Liver (tissue), 8 donors: ENCODE measurements at regions not wholly inside any gene's neighbourhood (a gene's known extent, or its start where the extent isn't known, plus 50 kb on each side); places are given as distances from the start of the nearest gene placed in this dataset.

Experiments used
- DNase-seq: peaks from one replicate; pipeline ENCODE4 v3.0.0-alpha.2; 2017; ENCODE audit warnings: low spot score
- H3K27ac ChIP-seq, 2 donors: one replicate each; pipeline ENCODE4 v1.7.0; 2013; ENCODE audit warnings: inconsistent platforms in 2 of 2, low read length in 2 of 2, control low read depth in 1 of 2, low read depth in 1 of 2, mild to moderate bottlenecking in 1 of 2
- H3K27me3 ChIP-seq, 4 donors: one replicate each; pipeline versions ENCODE4 v1.6.1 to v1.7.0; 2013; ENCODE audit warnings: low read length in 3 of 4, inconsistent platforms in 1 of 4, mild to moderate bottlenecking in 1 of 4, moderate library complexity in 1 of 4; ENCODE audit not compliant: control insufficient read depth in 4 of 4, insufficient read depth in 4 of 4
- H3K36me3 ChIP-seq, 4 donors: one replicate each; pipeline versions ENCODE4 v1.6.1 to v1.7.0; 2013; ENCODE audit warnings: low read length in 3 of 4, mild to moderate bottlenecking in 3 of 4, low read depth in 1 of 4, moderate library complexity in 1 of 4; ENCODE audit not compliant: control insufficient read depth in 4 of 4, insufficient read depth in 3 of 4
- H3K4me1 ChIP-seq, 4 donors: one replicate each; pipeline versions ENCODE4 v1.6.1 to v1.7.0; 2013; ENCODE audit warnings: low read length in 3 of 4, mild to moderate bottlenecking in 3 of 4, moderate library complexity in 1 of 4; ENCODE audit not compliant: control insufficient read depth in 4 of 4, insufficient read depth in 4 of 4
- H3K4me3 ChIP-seq, 3 donors: one replicate each; pipeline versions ENCODE4 v1.6.1 to v1.7.0; 2013; ENCODE audit warnings: low read length in 3 of 3, control low read depth in 1 of 3, low read depth in 1 of 3, mild to moderate bottlenecking in 1 of 3
- H3K9ac ChIP-seq, 2 donors: one replicate each; pipeline ENCODE4 v1.7.0; 2013; ENCODE audit warnings: low read length in 2 of 2, mild to moderate bottlenecking in 2 of 2, moderate library complexity in 2 of 2, control low read depth in 1 of 2, low read depth in 1 of 2
- H3K9me3 ChIP-seq, 4 donors: one replicate each; pipeline versions ENCODE4 v1.6.1 to v1.7.0; 2013; ENCODE audit warnings: low read length in 3 of 4; ENCODE audit not compliant: control insufficient read depth in 4 of 4
- EGR1 ChIP-seq, 2 donors: IDR thresholded peaks; 2 replicates each; pipeline ENCODE4 v1.6.1; 2016 to 2018; ENCODE audit warnings: antibody characterized with exemption in 2 of 2, low read depth in 2 of 2
- FOXA1 ChIP-seq: IDR thresholded peaks from 2 replicates; pipeline ENCODE4 v1.6.1; 2016; ENCODE audit warnings: antibody characterized with exemption
- FOXA2 ChIP-seq: IDR thresholded peaks from 2 replicates; pipeline ENCODE4 v1.6.1; 2016; ENCODE audit warnings: antibody characterized with exemption
- GABPA ChIP-seq, 2 donors: IDR thresholded peaks in 1 of 2; conservative IDR thresholded peaks in 1 of 2; 2 replicates each; pipeline ENCODE4 v1.6.1; 2016; ENCODE audit warnings: antibody characterized with exemption in 2 of 2, mild to moderate bottlenecking in 1 of 2, moderate library complexity in 1 of 2
- HNF4A ChIP-seq, 2 donors: conservative IDR thresholded peaks; 2 replicates each; pipeline ENCODE4 v1.6.1; 2016; ENCODE audit warnings: antibody characterized with exemption in 2 of 2, mild to moderate bottlenecking in 2 of 2
- HNF4G ChIP-seq: IDR thresholded peaks from 2 replicates; pipeline ENCODE4 v1.6.1; 2016; ENCODE audit warnings: antibody characterized with exemption
- JUND ChIP-seq, 2 donors: IDR thresholded peaks; 2 replicates each; pipeline ENCODE4 v1.6.1; 2016; ENCODE audit warnings: antibody characterized with exemption in 2 of 2
- NR2F2 ChIP-seq: IDR thresholded peaks from 2 replicates; pipeline ENCODE4 v1.6.1; 2016; ENCODE audit warnings: antibody characterized with exemption
- REST ChIP-seq: IDR thresholded peaks from 2 replicates; pipeline ENCODE4 v1.6.1; 2016; ENCODE audit warnings: antibody characterized with exemption, mild to moderate bottlenecking
- RXRA ChIP-seq, 2 donors: IDR thresholded peaks; 2 replicates each; pipeline ENCODE4 v1.6.1; 2017 to 2018; ENCODE audit warnings: antibody characterized with exemption in 2 of 2, mild to moderate bottlenecking in 1 of 2
- SP1 ChIP-seq: IDR thresholded peaks from 2 replicates; pipeline ENCODE4 v1.6.1; 2018; ENCODE audit warnings: antibody characterized with exemption, mild to moderate bottlenecking
- TAF1 ChIP-seq: conservative IDR thresholded peaks from 2 replicates; pipeline ENCODE4 v1.6.1; 2016; ENCODE audit warnings: antibody characterized with exemption, mild to moderate bottlenecking
- WGBS: extraction: QIAGEN DNeasy Blood & Tissue Kit; methylation state at CpG from one replicate; pipeline ENCODE4 v1.1.7; 2013; 5-methylcytosine and 5-hydroxymethylcytosine counted together
- TF ChIP-seq, protein P1 (sequence below): fragments of 150-350 bp; IDR thresholded peaks from 2 replicates; pipeline ENCODE4 v1.5.1; 2017; ENCODE audit warnings: improper control_type of control experiment, low read depth, low read length; ENCODE audit not compliant: missing input control
- TF ChIP-seq, protein P2 (sequence below): IDR thresholded peaks from 2 replicates; pipeline ENCODE4 v1.6.1; 2016; ENCODE audit warnings: antibody characterized with exemption
- TF ChIP-seq, protein P3 (sequence below): IDR thresholded peaks from 2 replicates; pipeline ENCODE4 v1.6.1; 2016; ENCODE audit warnings: antibody characterized with exemption
- donor health status: healthy.
- donor health status: healthy.
- donor health status: healthy.
- donor health status: healthy.
- donor health status: healthy.

GRCh38 chr2:172251231-172251630, 148.5 kb upstream of the DLX2 start (continued):
- TF ChIP-seq, protein P1, sequence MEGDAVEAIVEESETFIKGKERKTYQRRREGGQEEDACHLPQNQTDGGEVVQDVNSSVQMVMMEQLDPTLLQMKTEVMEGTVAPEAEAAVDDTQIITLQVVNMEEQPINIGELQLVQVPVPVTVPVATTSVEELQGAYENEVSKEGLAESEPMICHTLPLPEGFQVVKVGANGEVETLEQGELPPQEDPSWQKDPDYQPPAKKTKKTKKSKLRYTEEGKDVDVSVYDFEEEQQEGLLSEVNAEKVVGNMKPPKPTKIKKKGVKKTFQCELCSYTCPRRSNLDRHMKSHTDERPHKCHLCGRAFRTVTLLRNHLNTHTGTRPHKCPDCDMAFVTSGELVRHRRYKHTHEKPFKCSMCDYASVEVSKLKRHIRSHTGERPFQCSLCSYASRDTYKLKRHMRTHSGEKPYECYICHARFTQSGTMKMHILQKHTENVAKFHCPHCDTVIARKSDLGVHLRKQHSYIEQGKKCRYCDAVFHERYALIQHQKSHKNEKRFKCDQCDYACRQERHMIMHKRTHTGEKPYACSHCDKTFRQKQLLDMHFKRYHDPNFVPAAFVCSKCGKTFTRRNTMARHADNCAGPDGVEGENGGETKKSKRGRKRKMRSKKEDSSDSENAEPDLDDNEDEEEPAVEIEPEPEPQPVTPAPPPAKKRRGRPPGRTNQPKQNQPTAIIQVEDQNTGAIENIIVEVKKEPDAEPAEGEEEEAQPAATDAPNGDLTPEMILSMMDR, result no peak
- TF ChIP-seq, protein P2, sequence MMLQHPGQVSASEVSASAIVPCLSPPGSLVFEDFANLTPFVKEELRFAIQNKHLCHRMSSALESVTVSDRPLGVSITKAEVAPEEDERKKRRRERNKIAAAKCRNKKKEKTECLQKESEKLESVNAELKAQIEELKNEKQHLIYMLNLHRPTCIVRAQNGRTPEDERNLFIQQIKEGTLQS, result no peak
- TF ChIP-seq, protein P3, sequence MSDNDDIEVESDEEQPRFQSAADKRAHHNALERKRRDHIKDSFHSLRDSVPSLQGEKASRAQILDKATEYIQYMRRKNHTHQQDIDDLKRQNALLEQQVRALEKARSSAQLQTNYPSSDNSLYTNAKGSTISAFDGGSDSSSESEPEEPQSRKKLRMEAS, result no peak

DNA sequence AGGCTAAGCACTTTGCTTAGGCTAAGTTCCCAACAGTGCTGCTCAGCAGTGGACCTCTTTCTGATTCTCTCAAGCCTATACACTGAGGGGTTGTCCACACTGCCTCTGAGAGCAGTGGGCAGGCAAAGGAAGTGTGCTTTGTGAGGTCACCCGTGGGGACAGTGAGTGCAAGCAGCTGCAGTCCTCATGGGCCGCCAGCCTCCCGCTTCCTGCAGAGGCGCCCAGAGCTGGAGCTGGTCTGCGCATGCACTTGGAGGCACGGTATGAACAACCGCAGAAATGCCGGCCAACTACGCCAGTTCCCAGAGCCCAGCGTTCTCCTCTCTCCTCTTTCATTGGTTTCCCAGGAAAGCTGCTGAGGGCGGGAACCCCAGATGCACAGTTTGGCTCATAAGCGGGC, 149.5 kb upstream of the DLX2 start:
- Histone ChIP-seq H3K36me3 (no peaks in the 10 kb centered on the region), H3K27ac (no peak overlapping the region), H3K27me3 (no peaks in the 10 kb centered on the region), H3K9ac (no peak overlapping the region), H3K9me3 (no peaks in the 10 kb centered on the region), H3K4me3 (no peak overlapping the region), H3K4me1 (peaks cover 0 to 1% (median 0%) of the 10 kb centered on the region in 4 donors)
- WGBS, result 85% methylated on average over 12 of the region's 12 CpGs
- TF ChIP-seq JUND (IDR thresholded peaks at IDR 0.05) (no peak), EGR1 (IDR thresholded peaks at IDR 0.05; ENCODE audit: low read depth in 2 of 2) (no peak), RXRA (IDR thresholded peaks at IDR 0.05) (no peak), FOXA2 (no peak), HNF4G (no peak), HNF4A (conservative IDR thresholded peaks at IDR 0.05) (no peak), GABPA (IDR thresholded peaks at IDR 0.05 in 1 of 2, conservative IDR thresholded peaks at IDR 0.05 in 1 of 2) (no peak)
- no peak for DNase-seq

DNA sequence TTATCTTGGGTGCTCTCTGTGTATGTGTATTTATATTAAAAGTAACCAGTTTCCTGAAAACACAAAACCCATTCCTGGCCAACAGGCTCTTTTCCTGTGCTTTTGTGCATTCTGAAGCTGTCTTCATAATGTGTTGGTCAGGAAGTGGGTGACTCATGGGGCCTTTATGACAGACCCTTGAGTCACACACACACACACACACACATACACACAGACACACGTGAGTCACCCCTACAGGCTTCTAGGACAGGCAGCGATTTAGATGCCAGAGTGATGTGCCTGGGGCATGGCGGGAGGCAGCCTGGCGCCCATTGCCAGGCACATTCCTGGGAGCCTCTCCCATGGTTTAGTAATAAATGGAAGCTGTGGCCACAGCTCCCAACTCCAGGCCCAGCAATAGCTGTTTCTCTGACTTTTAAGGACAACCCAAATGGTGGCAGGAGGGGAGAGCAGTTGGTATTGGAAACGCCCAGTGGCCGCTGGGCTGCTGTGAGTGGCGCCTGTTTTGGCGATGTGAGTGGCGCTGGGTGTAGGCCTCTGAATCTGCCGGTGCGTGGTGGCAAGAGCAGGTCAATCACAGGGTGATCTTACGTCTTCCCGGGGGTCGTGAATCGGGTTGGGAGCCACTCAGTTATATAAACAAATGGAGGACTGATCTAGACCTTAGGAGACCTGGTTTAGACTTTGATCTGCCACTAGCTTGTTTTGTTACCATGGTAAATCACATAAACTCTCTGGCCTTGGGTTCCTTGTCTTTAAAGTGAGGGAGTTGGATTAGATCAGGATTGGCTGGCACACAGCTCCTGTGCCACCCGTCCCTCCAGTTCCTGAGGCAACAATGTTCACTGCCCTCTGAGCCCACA, 150.7 kb upstream of the DLX2 start:
- H3K27ac ChIP-seq, result no peak overlapping the region
- H3K27me3 ChIP-seq, result no peaks in the 10 kb centered on the region
- no peaks in the 10 kb centered on the region for H3K9me3 ChIP-seq
- TF ChIP-seq NR2F2 (no peak), GABPA (IDR thresholded peaks at IDR 0.05 in 1 of 2, conservative IDR thresholded peaks at IDR 0.05 in 1 of 2) (no peak), REST (no peak), SP1 (no peak), FOXA1 (no peak), FOXA2 (no peak), JUND (IDR thresholded peaks at IDR 0.05) (peak; percentile 83 to 88), TAF1 (no peak)
- peaks cover 0 to 1% (median 0%) of the 10 kb centered on the region in 4 donors for H3K4me1 ChIP-seq
- 67% methylated on average over 16 of the region's 16 CpGs for WGBS
- H3K9ac ChIP-seq, result no peak overlapping the region
- H3K36me3 ChIP-seq, result no peaks in the 10 kb centered on the region
- no peak overlapping the region for H3K4me3 ChIP-seq
- DNase-seq, result no peak
